NT2/D1 (cell line): ENCODE measurements at regions not wholly inside any gene's neighbourhood (a gene's known extent, or its start where the extent isn't known, plus 50 kb on each side); places are given as distances from the start of the nearest gene placed in this dataset.

ENCODE experiments used
- DNase-seq: peaks from one replicate; pipeline ENCODE4 v3.0.0-alpha.2; 2011; ENCODE audit warnings: low read depth, low spot score
- H3K27me3 ChIP-seq: 2 replicates; pipeline ENCODE4 v1.6.0; 2011; ENCODE audit warnings: mild to moderate bottlenecking; ENCODE audit not compliant: insufficient read length, insufficient read depth
- H3K36me3 ChIP-seq: 2 replicates; pipeline ENCODE4 v1.6.1; 2011; ENCODE audit warnings: mild to moderate bottlenecking, low read length, mixed read lengths; ENCODE audit not compliant: insufficient read depth, insufficient read length
- H3K4me1 ChIP-seq: 2 replicates; pipeline ENCODE4 v1.5.1; 2011; ENCODE audit not compliant: insufficient read depth, insufficient read length
- H3K4me3 ChIP-seq: 2 replicates; pipeline ENCODE4 v1.5.1; 2011; ENCODE audit warnings: low read depth; ENCODE audit not compliant: insufficient read length
- H3K9ac ChIP-seq: 2 replicates; pipeline ENCODE4 v1.6.0; 2011; ENCODE audit warnings: low read depth; ENCODE audit not compliant: insufficient read length
- H3K9me3 ChIP-seq: 2 replicates; pipeline ENCODE4 v1.5.1; 2011; ENCODE audit warnings: mild to moderate bottlenecking, low read length; ENCODE audit not compliant: insufficient read depth
- SUZ12 ChIP-seq: IDR thresholded peaks from 2 replicates; pipeline ENCODE4 v1.6.1; 2011; ENCODE audit not compliant: insufficient read length, insufficient read depth; ENCODE audit errors: extremely low read depth
- YY1 ChIP-seq: IDR thresholded peaks from 2 replicates; pipeline ENCODE4 v1.6.1; 2011; ENCODE audit not compliant: insufficient read length, insufficient read depth
- ZNF274 ChIP-seq: IDR thresholded peaks from 2 replicates; pipeline ENCODE4 v1.6.1; 2011; ENCODE audit warnings: mild to moderate bottlenecking, low read depth, low read length

- TF ChIP-seq YY1: no peak
- DNase-seq: no peak
- Histone ChIP-seq H3K9ac (no peak overlapping the region), H3K4me1 (peaks cover 4% of the 10 kb centered on the region), H3K9me3 (no peaks in the 10 kb centered on the region), H3K36me3 (no peaks in the 10 kb centered on the region), H3K27me3 (no peaks in the 10 kb centered on the region), H3K4me3 (no peak overlapping the region)
Observed at GRCh38 chr1:8163039-8163438, 136.9 kb upstream of the ERRFI1 start.

- DNase-seq: no peak
- Histone ChIP-seq H3K27me3 (no peaks in the 10 kb centered on the region), H3K4me3 (no peak overlapping the region), H3K9me3 (no peaks in the 10 kb centered on the region), H3K9ac (no peak overlapping the region), H3K4me1 (no peaks in the 10 kb centered on the region), H3K36me3 (no peaks in the 10 kb centered on the region)
- no peak for TF ChIP-seq SUZ12
- no peak for TF ChIP-seq YY1
- TF ChIP-seq ZNF274: no peak
Observed at GRCh38 chr1:8162168-8162567, 136.1 kb upstream of the ERRFI1 start.

DNA sequence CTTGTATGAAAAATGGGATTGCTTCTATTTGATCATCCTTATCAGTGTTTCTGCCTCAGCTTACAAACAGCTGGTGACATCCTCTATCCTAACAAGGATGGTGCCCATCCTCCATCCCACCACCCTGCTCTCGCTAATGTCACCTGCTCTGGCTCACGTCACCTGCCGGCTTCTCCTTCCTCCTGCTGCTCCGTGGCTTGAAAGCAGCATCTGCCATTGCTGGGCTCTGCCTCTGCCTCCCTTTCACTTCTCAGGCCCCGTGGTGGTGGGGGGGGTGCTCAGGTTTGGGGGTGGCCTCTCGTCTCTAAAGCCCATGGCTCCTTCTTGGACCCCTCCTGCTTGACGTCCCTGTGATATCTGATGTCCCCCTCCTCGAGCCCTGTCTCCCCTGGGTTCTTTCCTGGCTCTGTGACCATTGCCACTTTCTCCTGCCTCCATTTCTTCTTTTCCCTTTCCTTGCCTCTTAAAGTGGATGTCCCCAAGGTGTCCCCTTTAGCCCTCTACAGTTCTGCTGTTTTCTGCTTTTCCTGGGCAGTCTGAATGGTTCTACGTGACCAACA lies 135.5 kb upstream of the ERRFI1 start:
- H3K9ac ChIP-seq: no peak overlapping the region

GRCh38 chr1:8159470-8160024 lies 133.4 kb upstream of the ERRFI1 start:
- no peak for DNase-seq
- H3K27me3 ChIP-seq: no peaks in the 10 kb centered on the region
- H3K4me3 ChIP-seq: no peak overlapping the region
- no peak overlapping the region for H3K9ac ChIP-seq
- H3K36me3 ChIP-seq: no peaks in the 10 kb centered on the region
- H3K9me3 ChIP-seq: no peaks in the 10 kb centered on the region
- H3K4me1 ChIP-seq: no peaks in the 10 kb centered on the region
- TF ChIP-seq ZNF274 (no peak), YY1 (no peak), SUZ12 (no peak)

More for the DNA sequence above, 135.5 kb upstream of the ERRFI1 start:
- Histone ChIP-seq H3K4me3 (no peak overlapping the region), H3K4me1 (no peaks in the 10 kb centered on the region), H3K36me3 (no peaks in the 10 kb centered on the region), H3K27me3 (no peaks in the 10 kb centered on the region), H3K9me3 (no peaks in the 10 kb centered on the region)
- no peak for DNase-seq
- TF ChIP-seq SUZ12 (no peak), YY1 (no peak), ZNF274 (no peak)

GRCh38 chr1:8158995-8159394 lies 132.9 kb upstream of the ERRFI1 start:
- Histone ChIP-seq H3K27me3 (no peaks in the 10 kb centered on the region), H3K4me1 (no peaks in the 10 kb centered on the region), H3K9ac (no peak overlapping the region), H3K4me3 (no peak overlapping the region), H3K36me3 (no peaks in the 10 kb centered on the region), H3K9me3 (no peaks in the 10 kb centered on the region)
- TF ChIP-seq SUZ12: no peak
- no peak for TF ChIP-seq ZNF274
- TF ChIP-seq YY1: no peak
- no peak for DNase-seq

- TF ChIP-seq SUZ12 (no peak), YY1 (no peak), ZNF274 (no peak)
- no peaks in the 10 kb centered on the region for H3K27me3 ChIP-seq
Observed at GRCh38 chr1:8157765-8158164, 131.7 kb upstream of the ERRFI1 start.

GRCh38 chr1:8155528-8156186 lies 129.5 kb upstream of the ERRFI1 start:
- Histone ChIP-seq H3K4me3 (no peak overlapping the region), H3K9me3 (no peaks in the 10 kb centered on the region; the same call in 1 of the 2 replicates), H3K36me3 (no peaks in the 10 kb centered on the region), H3K4me1 (no peaks in the 10 kb centered on the region), H3K27me3 (no peaks in the 10 kb centered on the region), H3K9ac (no peak overlapping the region)
- no peak for TF ChIP-seq SUZ12
- no peak for TF ChIP-seq ZNF274
- no peak for TF ChIP-seq YY1
- DNase-seq: peak; percentile 70

More at GRCh38 chr1:8157765-8158164, 131.7 kb upstream of the ERRFI1 start:
- no peak overlapping the region for H3K9ac ChIP-seq
- no peaks in the 10 kb centered on the region; the same call in 1 of the 2 replicates for H3K9me3 ChIP-seq
- no peaks in the 10 kb centered on the region for H3K4me1 ChIP-seq
- no peak overlapping the region for H3K4me3 ChIP-seq
- DNase-seq: no peak
- no peaks in the 10 kb centered on the region for H3K36me3 ChIP-seq

GRCh38 chr1:8154621-8155052 lies 128.5 kb upstream of the ERRFI1 start:
- TF ChIP-seq YY1 (no peak), ZNF274 (no peak), SUZ12 (no peak)
- Histone ChIP-seq H3K4me1 (no peaks in the 10 kb centered on the region), H3K4me3 (no peak overlapping the region), H3K9ac (no peak overlapping the region), H3K36me3 (no peaks in the 10 kb centered on the region), H3K27me3 (no peaks in the 10 kb centered on the region), H3K9me3 (no peaks in the 10 kb centered on the region; the same call in 1 of the 2 replicates)
- no peak for DNase-seq
